Panc1 (cell line): ENCODE measurements at regions not wholly inside any gene's neighbourhood (a gene's known extent, or its start where the extent isn't known, plus 50 kb on each side); places are given as distances from the start of the nearest gene placed in this dataset.

Source experiments
- ATAC-seq: fragments of 200-7000 bp; cut with Tn5 transposase; 2 replicates; pipeline ENCODE4 v1.9.1; 2020; ENCODE audit warnings: mild to moderate bottlenecking, moderate library complexity
- BruUV-seq: library from RNA; stranded (reverse); fragments of 400-500 nt; replicated peaks from 2 replicates; lab custom pipeline; 2021; lab: Mats Ljungman, UMichigan
- CTCF ChIA-PET: fragments of 300-600 bp; sonication (Branson Sonifier 250); formaldehyde crosslinking; loops from one replicate; lab custom pipeline; 2022; ENCODE audit warnings: antibody characterized with exemption; lab: Charles Lee
- POLR2A ChIA-PET: fragments of 300-600 bp; sonication (Branson Sonifier 250); formaldehyde crosslinking; loops from one replicate; lab custom pipeline; 2022; ENCODE audit warnings: antibody characterized with exemption; lab: Charles Lee
- DNase-seq: peaks from one replicate; pipeline ENCODE4 v3.0.0-alpha.2; 2010; ENCODE audit warnings: low read depth, low spot score
- H3K27ac ChIP-seq: 2 replicates; pipeline ENCODE4 v1.5.1; 2011; ENCODE audit warnings: mild to moderate bottlenecking, low read length, inconsistent platforms
- H3K27me3 ChIP-seq: fragments of 200-500 bp; sonication (Bioruptor generic); 2 replicates; pipeline ENCODE4 v1.6.0; 2014; ENCODE audit warnings: low read length, inconsistent platforms; ENCODE audit not compliant: control insufficient read depth, insufficient read depth
- H3K36me3 ChIP-seq: fragments of 200-500 bp; sonication (Bioruptor generic); 2 replicates; pipeline ENCODE4 v1.5.1; 2014; ENCODE audit warnings: inconsistent platforms, mild to moderate bottlenecking, low read length, moderate library complexity; ENCODE audit not compliant: control insufficient read depth, insufficient read depth
- H3K4me1 ChIP-seq: 2 replicates; pipeline ENCODE4 v1.5.1; 2011; ENCODE audit warnings: inconsistent platforms, mild to moderate bottlenecking, low read length, moderate library complexity; ENCODE audit not compliant: control insufficient read depth, insufficient read depth
- H3K4me3 ChIP-seq, 2 experiments: 2 replicates each; pipeline ENCODE4 v1.5.1; 2011 to 2012; ENCODE audit warnings: low read depth in 2 of 2, low read length in 2 of 2, mild to moderate bottlenecking in 2 of 2, inconsistent platforms in 1 of 2, moderate library complexity in 1 of 2
- H3K9me3 ChIP-seq: fragments of 200-500 bp; sonication (Bioruptor generic); 2 replicates; pipeline ENCODE4 v1.5.1; 2014; ENCODE audit warnings: low read depth, mild to moderate bottlenecking, inconsistent platforms, low read length, moderate library complexity; ENCODE audit not compliant: control insufficient read depth, insufficient read depth
- CTCF ChIP-seq: fragments of 450-650 bp; IDR thresholded peaks from 2 replicates; pipeline ENCODE4 v1.5.1; 2017; ENCODE audit warnings: mild to moderate bottlenecking
- POLR2AphosphoS5 ChIP-seq: IDR thresholded peaks from 2 replicates; pipeline ENCODE4 v1.6.1; 2012; ENCODE audit warnings: mild to moderate bottlenecking, low read depth, low read length, moderate library complexity
- REST ChIP-seq, 2 experiments: IDR thresholded peaks; 2 replicates each; pipeline ENCODE4 v1.6.1; 2011 to 2012; ENCODE audit warnings: low read depth in 2 of 2, control low read depth in 1 of 2, low read length in 1 of 2, mild to moderate bottlenecking in 1 of 2, moderate library complexity in 1 of 2; ENCODE audit not compliant: insufficient read depth in 1 of 2
- SIN3A ChIP-seq: IDR thresholded peaks from 2 replicates; pipeline ENCODE4 v1.6.1; 2012; ENCODE audit warnings: low read depth, mild to moderate bottlenecking, low read length, moderate library complexity, borderline replicate concordance; ENCODE audit not compliant: insufficient read depth
- TCF7L2 ChIP-seq: IDR thresholded peaks from 2 replicates; pipeline ENCODE4 v1.6.1; 2011; ENCODE audit warnings: mild to moderate bottlenecking, low read depth, low read length, inconsistent platforms
- in situ Hi-C: cut with HindIII; loops from 2 replicates; pipeline ENCODE4 v1.10.0; 2016; ENCODE audit warnings: low sequenced_read_pairs, low pct_unique_long_range_greater_than_20kb
- intact Hi-C: fragments of 100-400 bp; cut with micrococcal nuclease; formaldehyde crosslinking; loops from one replicate; pipeline ENCODE4 v1.10.0; 2022; ENCODE audit not compliant: unreplicated experiment

- Histone ChIP-seq H3K4me3 (no peak overlapping the region), H3K27me3 (no peaks in the 10 kb centered on the region), H3K4me1 (peaks cover 28% of the 10 kb centered on the region), H3K9me3 (peaks cover 8% of the 10 kb centered on the region; the same call in 1 of the 2 replicates), H3K36me3 (no peaks in the 10 kb centered on the region), H3K27ac (peak overlapping the region; percentile 80)
- intact Hi-C loops = no loop called here
- POLR2A ChIA-PET = no interaction called here
- CTCF ChIA-PET = no interaction called here
- DNase-seq = peak; percentile 39
- BruUV-seq = no TSS peak
- TF ChIP-seq TCF7L2 = no peak
- TF ChIP-seq SIN3A = no peak
- TF ChIP-seq POLR2AphosphoS5 = no peak
- no peak for TF ChIP-seq REST (IDR thresholded peaks at IDR 0.05; ENCODE audit: insufficient read depth in 1 of 2, low read depth in 2 of 2, low read length in 1 of 2)
- TF ChIP-seq CTCF = no peak
- peak; percentile 59 for ATAC-seq
- in situ Hi-C loops = no loop called here
Observed at GRCh38 chr2:100766806-100767205, 53.1 kb upstream of the NPAS2 start.

- Histone ChIP-seq H3K27me3 (no peaks in the 10 kb centered on the region), H3K4me3 (no peak overlapping the region), H3K27ac (peak overlapping the region; percentile 80), H3K4me1 (peaks cover 28% of the 10 kb centered on the region), H3K9me3 (peaks cover 8% of the 10 kb centered on the region; the same call in 1 of the 2 replicates), H3K36me3 (no peaks in the 10 kb centered on the region)
- DNase-seq = peak; percentile 93
- POLR2A ChIA-PET = interaction anchor here (0.6 kb wide), 2 partner anchors 138 to 359 kb away, joined by 3 read pairs; no protein-coding TSS in a partner anchor
- BruUV-seq = no TSS peak
- intact Hi-C loops (no loop called here), in situ Hi-C loops (no loop called here)
- TF ChIP-seq TCF7L2 (peak; percentile 56; the same call in 1 of the 2 replicates), CTCF (no peak), REST (IDR thresholded peaks at IDR 0.05; ENCODE audit: insufficient read depth in 1 of 2, low read depth in 2 of 2, low read length in 1 of 2) (no peak), SIN3A (no peak), POLR2AphosphoS5 (peak; percentile 54; the same call in 1 of the 2 replicates)
- ATAC-seq = peak; percentile 94
- CTCF ChIA-PET = no interaction called here
Observed at GRCh38 chr2:100767224-100767653, 52.7 kb upstream of the NPAS2 start.
